Upper lobe of left lung (tissue), 4 donors: ENCODE measurements at regions not wholly inside any gene's neighbourhood (a gene's known extent, or its start where the extent isn't known, plus 50 kb on each side); places are given as distances from the start of the nearest gene placed in this dataset.

Experiments
- EP300 ChIP-seq, 4 donors: sonication (generic); formaldehyde crosslinking; IDR thresholded peaks; one replicate each; pipeline ENCODE4 v1.5.1; 2017; ENCODE audit warnings: antibody characterized with exemption in 4 of 4, control low read depth in 2 of 4
- TF ChIP-seq, protein P1 (sequence below), 6 experiments: fragments of 450-650 bp in 4 of 6; fragments of 200-600 bp in 2 of 6; sonication (generic) in 2 of 6; IDR thresholded peaks; one replicate each; pipeline ENCODE4 v1.5.1; 2016 to 2019; ENCODE audit warnings: antibody characterized with exemption in 6 of 6

DNA sequence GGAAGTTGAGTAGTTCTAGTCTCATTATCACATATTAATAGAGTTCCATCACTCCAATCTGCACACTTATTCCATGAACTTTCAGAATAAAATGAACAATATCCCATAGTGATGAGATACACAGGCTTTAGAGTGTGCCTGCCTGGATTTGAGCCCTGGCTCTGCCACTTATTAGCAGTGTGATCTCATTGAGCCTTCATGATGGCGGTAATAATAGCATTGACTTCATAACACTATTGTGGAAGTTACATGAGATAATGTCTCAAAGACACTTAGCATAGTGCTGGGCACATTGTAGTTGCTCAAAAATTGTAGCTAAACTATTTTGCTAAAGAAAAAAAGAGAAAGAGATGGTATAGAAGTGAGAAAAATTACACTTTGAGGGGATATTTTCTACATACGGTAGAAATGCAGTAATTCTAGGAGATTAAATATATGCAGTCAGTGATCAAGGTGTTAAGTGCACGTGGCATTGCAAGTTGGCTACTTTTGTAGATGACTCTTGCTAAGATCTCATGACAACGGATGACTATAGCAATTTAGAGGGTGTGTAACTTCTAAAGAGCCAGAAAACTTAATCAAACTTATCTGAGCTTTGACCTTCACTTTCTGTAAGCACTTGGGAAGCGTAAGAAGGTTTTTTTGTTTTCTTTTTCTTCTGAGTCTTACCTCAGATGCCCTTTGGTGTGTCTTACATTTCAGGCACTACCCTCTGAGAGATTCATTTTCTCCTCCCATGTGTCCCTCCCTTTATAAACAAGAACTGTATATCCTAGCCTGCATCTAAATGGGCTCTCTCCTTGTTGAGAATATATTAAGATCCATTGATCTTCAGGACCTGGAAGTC lies 380.6 kb upstream of the NR3C2 start:
- TF ChIP-seq, protein P1, sequence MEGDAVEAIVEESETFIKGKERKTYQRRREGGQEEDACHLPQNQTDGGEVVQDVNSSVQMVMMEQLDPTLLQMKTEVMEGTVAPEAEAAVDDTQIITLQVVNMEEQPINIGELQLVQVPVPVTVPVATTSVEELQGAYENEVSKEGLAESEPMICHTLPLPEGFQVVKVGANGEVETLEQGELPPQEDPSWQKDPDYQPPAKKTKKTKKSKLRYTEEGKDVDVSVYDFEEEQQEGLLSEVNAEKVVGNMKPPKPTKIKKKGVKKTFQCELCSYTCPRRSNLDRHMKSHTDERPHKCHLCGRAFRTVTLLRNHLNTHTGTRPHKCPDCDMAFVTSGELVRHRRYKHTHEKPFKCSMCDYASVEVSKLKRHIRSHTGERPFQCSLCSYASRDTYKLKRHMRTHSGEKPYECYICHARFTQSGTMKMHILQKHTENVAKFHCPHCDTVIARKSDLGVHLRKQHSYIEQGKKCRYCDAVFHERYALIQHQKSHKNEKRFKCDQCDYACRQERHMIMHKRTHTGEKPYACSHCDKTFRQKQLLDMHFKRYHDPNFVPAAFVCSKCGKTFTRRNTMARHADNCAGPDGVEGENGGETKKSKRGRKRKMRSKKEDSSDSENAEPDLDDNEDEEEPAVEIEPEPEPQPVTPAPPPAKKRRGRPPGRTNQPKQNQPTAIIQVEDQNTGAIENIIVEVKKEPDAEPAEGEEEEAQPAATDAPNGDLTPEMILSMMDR (IDR thresholded peaks at IDR 0.05) = no peak
- TF ChIP-seq EP300 (IDR thresholded peaks at IDR 0.05) = no peak
